IMR-90 (cell line): ENCODE measurements at regions not wholly inside any gene's neighbourhood (a gene's known extent, or its start where the extent isn't known, plus 50 kb on each side); places are given as distances from the start of the nearest gene placed in this dataset.

Experiments used
- ATAC-seq: fragments of 200-7000 bp; cut with Tn5 transposase; 2 replicates; pipeline ENCODE4 v1.9.1; 2020; ENCODE audit warnings: low read depth, mild to moderate bottlenecking, moderate library complexity
- BruUV-seq: library from RNA; stranded (reverse); fragments of 400-500 nt; replicated peaks from 2 replicates; lab custom pipeline; 2021; lab: Mats Ljungman, UMichigan
- CTCF ChIA-PET: fragments of 300-600 bp; formaldehyde crosslinking; extraction: SDS; loops from one replicate; lab custom pipeline; 2021; ENCODE audit warnings: antibody characterized with exemption; lab: Yijun Ruan, JAX
- POLR2A ChIA-PET: fragments of 300-600 bp; sonication (Branson Sonifier 250); formaldehyde crosslinking; loops from one replicate; lab custom pipeline; 2022; ENCODE audit warnings: antibody characterized with exemption; ENCODE audit not compliant: unreplicated experiment; lab: Charles Lee
- DNase-seq: peaks from one replicate; pipeline ENCODE4 v3.0.0; 2013
- H2AFZ ChIP-seq: replicated peaks from 2 replicates; pipeline ENCODE3; 2013; ENCODE audit warnings: low read length, mild to moderate bottlenecking; ENCODE audit not compliant: poor library complexity
- H2AK5ac ChIP-seq: 2 replicates; pipeline ENCODE4 v1.6.1; 2013; ENCODE audit warnings: low read depth, low read length, inconsistent platforms
- H2AK9ac ChIP-seq: replicated peaks from 2 replicates; pipeline ENCODE3; 2013; ENCODE audit warnings: mild to moderate bottlenecking, low read depth, low read length, moderate library complexity; ENCODE audit not compliant: poor library complexity
- H2BK120ac ChIP-seq: 2 replicates; pipeline ENCODE4 v1.6.1; 2013; ENCODE audit warnings: low read depth, low read length, inconsistent platforms
- H2BK15ac ChIP-seq: 3 replicates; pipeline ENCODE4 v1.6.1; 2013; ENCODE audit warnings: low read depth, low read length, inconsistent platforms
- H2BK20ac ChIP-seq: 2 replicates; pipeline ENCODE4 v1.6.1; 2013; ENCODE audit warnings: low read depth, mild to moderate bottlenecking, inconsistent platforms, low read length, moderate library complexity
- H2BK5ac ChIP-seq: 2 replicates; pipeline ENCODE4 v1.6.1; 2013; ENCODE audit warnings: mild to moderate bottlenecking, low read depth, low read length, inconsistent platforms; ENCODE audit not compliant: poor library complexity, severe bottlenecking
- H3K14ac ChIP-seq: replicated peaks from 2 replicates; pipeline ENCODE4 v1.6.1; 2013; ENCODE audit warnings: low read depth, low read length, inconsistent platforms
- H3K18ac ChIP-seq: 2 replicates; pipeline ENCODE4 v1.6.1; 2013; ENCODE audit warnings: low read depth, low read length, control low read depth
- H3K23ac ChIP-seq: 2 replicates; pipeline ENCODE4 v1.6.1; 2013; ENCODE audit warnings: low read depth, low read length, inconsistent platforms
- H3K27ac ChIP-seq: 2 replicates; pipeline ENCODE4 v1.5.1; 2013; ENCODE audit warnings: mild to moderate bottlenecking, control low read depth, low read length; ENCODE audit not compliant: insufficient read depth
- H3K27me3 ChIP-seq: 2 replicates; pipeline ENCODE4 v1.6.1; 2013; ENCODE audit warnings: low read length; ENCODE audit not compliant: control insufficient read depth, insufficient read depth
- H3K36me3 ChIP-seq: 2 replicates; pipeline ENCODE4 v1.6.1; 2013; ENCODE audit warnings: low read length, mixed read lengths; ENCODE audit not compliant: control insufficient read depth, insufficient read depth
- H3K4ac ChIP-seq: 2 replicates; pipeline ENCODE4 v1.6.1; 2013; ENCODE audit warnings: low read depth, low read length, inconsistent platforms
- H3K4me1 ChIP-seq: 2 replicates; pipeline ENCODE4 v1.6.1; 2013; ENCODE audit warnings: low read length, mixed read lengths; ENCODE audit not compliant: control insufficient read depth, insufficient read depth
- H3K4me2 ChIP-seq: 2 replicates; pipeline ENCODE4 v1.6.1; 2013; ENCODE audit warnings: low read depth, mild to moderate bottlenecking, control low read depth, low read length, moderate library complexity
- H3K4me3 ChIP-seq: 2 replicates; pipeline ENCODE4 v1.5.1; 2013; ENCODE audit warnings: low read depth, mild to moderate bottlenecking, control low read depth, low read length, moderate library complexity; ENCODE audit not compliant: insufficient read depth
- H3K56ac ChIP-seq: 2 replicates; pipeline ENCODE4 v1.6.1; 2013; ENCODE audit warnings: low read length, inconsistent platforms; ENCODE audit not compliant: insufficient read depth; ENCODE audit errors: extremely low read depth
- H3K79me1 ChIP-seq, 2 experiments: 2 replicates each; pipeline ENCODE4 v1.6.1; 2013; ENCODE audit warnings: low read length in 2 of 2, inconsistent platforms in 1 of 2, low read depth in 1 of 2
- H3K9ac ChIP-seq: 2 replicates; pipeline ENCODE4 v1.6.1; 2013; ENCODE audit warnings: low read depth, low read length, control low read depth
- H3K9me1 ChIP-seq: 2 replicates; pipeline ENCODE4 v1.6.1; 2013; ENCODE audit warnings: low read length, inconsistent platforms; ENCODE audit not compliant: insufficient read depth
- H3K9me3 ChIP-seq: 2 replicates; pipeline ENCODE4 v1.6.1; 2013; ENCODE audit warnings: low read length; ENCODE audit not compliant: control insufficient read depth, insufficient read depth
- H4K20me1 ChIP-seq: 2 replicates; pipeline ENCODE4 v1.6.1; 2013; ENCODE audit warnings: low read length, inconsistent platforms; ENCODE audit not compliant: insufficient read depth
- H4K5ac ChIP-seq: 2 replicates; pipeline ENCODE4 v1.6.1; 2013; ENCODE audit warnings: mild to moderate bottlenecking, low read depth, low read length, control low read depth
- H4K8ac ChIP-seq, 2 experiments: 2 replicates each; pipeline ENCODE4 v1.6.1; 2013; ENCODE audit warnings: low read depth in 2 of 2, low read length in 2 of 2, control low read depth in 1 of 2, inconsistent platforms in 1 of 2
- H4K91ac ChIP-seq: 2 replicates; pipeline ENCODE4 v1.6.1; 2013; ENCODE audit warnings: low read depth, low read length, inconsistent platforms; ENCODE audit not compliant: insufficient read depth
- FOS ChIP-seq: fragments of 150-350 bp; IDR thresholded peaks from 2 replicates; pipeline ENCODE4 v1.6.1; 2016; ENCODE audit warnings: low read depth, low read length
- WGBS, 2 experiments: methylation state at CpG; one replicate each; pipeline versions ENCODE4 v1.1.5 to v1.1.7; 2013; ENCODE audit warnings: missing lambda C conversion rate in 2 of 2; ENCODE audit not compliant: insufficient read length in 1 of 2; ENCODE audit errors: extremely low coverage in 2 of 2; 5-methylcytosine and 5-hydroxymethylcytosine counted together
- dilution Hi-C: fragments of 300-500 bp; cut with HindIII; formaldehyde crosslinking; loops from one replicate; pipeline ENCODE4 v1.14.3; 2018; ENCODE audit warnings: low sequenced_read_pairs; ENCODE audit not compliant: unreplicated experiment
- in situ Hi-C: fragments of 300-500 bp; cut with MboI; formaldehyde crosslinking; loops from 3 replicates; pipeline ENCODE4 v1.14.3; 2019; ENCODE audit warnings: low sequenced_read_pairs, inconsistent platforms, mixed read lengths
- intact Hi-C: fragments of 100-400 bp; cut with micrococcal nuclease; formaldehyde crosslinking; loops from 2 replicates; pipeline ENCODE4 v1.10.0; 2022

GRCh38 chr12:42918443-42918842 lies 328.9 kb upstream of the PRICKLE1 start:
- no peak overlapping the region for H4K8ac ChIP-seq
- H2BK120ac ChIP-seq = no peak overlapping the region
- BruUV-seq = no TSS peak
- H4K20me1 ChIP-seq = no peaks in the 10 kb centered on the region
- WGBS, 2 experiments = no CpG with 5 or more reads among the region's 3 CpGs
- H3K9ac ChIP-seq = no peak overlapping the region
- H3K4me1 ChIP-seq = peaks cover 4% of the 10 kb centered on the region
- ATAC-seq = no peak
- H3K14ac ChIP-seq = no peak overlapping the region
- no peaks in the 10 kb centered on the region for H3K9me1 ChIP-seq
- no peak overlapping the region for H2AFZ ChIP-seq
- no peak for TF ChIP-seq FOS
- no peak overlapping the region for H4K5ac ChIP-seq
- no peak overlapping the region for H3K27ac ChIP-seq
- no peak for DNase-seq
- dilution Hi-C loops = no loop called here
- H3K79me1 ChIP-seq = no peaks in the 10 kb centered on the region
- no peak overlapping the region for H2BK5ac ChIP-seq
- ChIA-PET CTCF (interaction anchor here (0.6 kb wide), 1 partner anchor 336 kb away, joined by 3 read pairs; no protein-coding TSS in a partner anchor), POLR2A (no interaction called here)
- no peak overlapping the region for H3K23ac ChIP-seq
- no peak overlapping the region for H3K18ac ChIP-seq
- H3K56ac ChIP-seq = no peak overlapping the region
- no peaks in the 10 kb centered on the region for H3K9me3 ChIP-seq
- H3K4ac ChIP-seq = no peak overlapping the region
- H4K91ac ChIP-seq = no peak overlapping the region
- in situ Hi-C loops = no loop called here
- no peaks in the 10 kb centered on the region for H3K36me3 ChIP-seq
- H3K27me3 ChIP-seq = no peaks in the 10 kb centered on the region
- H2AK5ac ChIP-seq = no peak overlapping the region
- intact Hi-C loops = no loop called here
- H2BK20ac ChIP-seq = no peak overlapping the region
- H3K4me3 ChIP-seq = no peak overlapping the region
- no peak overlapping the region for H3K4me2 ChIP-seq
- no peak overlapping the region for H2AK9ac ChIP-seq
- no peak overlapping the region for H2BK15ac ChIP-seq
